ENCODE measurements at regions not wholly inside any gene's neighbourhood (a gene's known extent, or its start where the extent isn't known, plus 50 kb on each side); places are given as distances from the start of the nearest gene placed in this dataset.

- ATAC-seq (no peak), DNase-seq (no peak)
- no peak for TF ChIP-seq CTCF (IDR thresholded peaks at IDR 0.05)
- intact Hi-C loops (cut with micrococcal nuclease), result no loop called here
- 78% methylated on average over 2 of the region's 2 CpGs for WGBS (ENCODE audit: insufficient coverage)
- Mint-ChIP-seq H3K27me3 (ENCODE audit: low read depth in 2 of 2) (peaks cover 3 to 5% of the 10 kb centered on the region in 2 donors), H3K9me3 (no peaks in the 10 kb centered on the region), H3K4me1 (peaks cover 5 to 7% of the 10 kb centered on the region in 2 donors), H3K27ac (no peak overlapping the region), H3K36me3 (no peaks in the 10 kb centered on the region), H3K4me3 (no peak overlapping the region)
- no peak overlapping the region for H3K4me3 ChIP-seq (ENCODE audit: low read length)
- no peaks in the 10 kb centered on the region for H3K9me3 ChIP-seq (ENCODE audit: control insufficient read depth, insufficient read depth, low read length)
- H3K27ac ChIP-seq (ENCODE audit: low read length), result no peak overlapping the region
- H3K27me3 ChIP-seq (ENCODE audit: control insufficient read depth, insufficient read depth, low read length), result no peaks in the 10 kb centered on the region
- H3K4me1 ChIP-seq (ENCODE audit: control insufficient read depth, insufficient read depth, low read length), result peaks cover 6% of the 10 kb centered on the region
- H3K36me3 ChIP-seq (ENCODE audit: control insufficient read depth, insufficient read depth, low read length), result no peaks in the 10 kb centered on the region
Measured at GRCh38 chr9:91084896-91085516, 276.7 kb downstream of the AUH start.

- H3K4me3 ChIP-seq (ENCODE audit: low read length), result no peak overlapping the region
- DNase-seq (no peak), ATAC-seq (peak in 1 of 3 donors; percentile 44)
- H3K36me3 ChIP-seq (ENCODE audit: control insufficient read depth, insufficient read depth, low read length), result no peaks in the 10 kb centered on the region
- H3K9me3 ChIP-seq (ENCODE audit: control insufficient read depth, insufficient read depth, low read length), result no peaks in the 10 kb centered on the region
- peaks cover 7% of the 10 kb centered on the region for H3K4me1 ChIP-seq (ENCODE audit: control insufficient read depth, insufficient read depth, low read length)
- 58% methylated on average over 2 of the region's 2 CpGs for WGBS (ENCODE audit: insufficient coverage)
- H3K4me1 Mint-ChIP-seq, result peaks cover 5 to 8% of the 10 kb centered on the region in 2 donors
- H3K4me3 Mint-ChIP-seq, result no peak overlapping the region
- H3K27me3 ChIP-seq (ENCODE audit: control insufficient read depth, insufficient read depth, low read length), result no peaks in the 10 kb centered on the region
- no peak overlapping the region for H3K27ac Mint-ChIP-seq
- intact Hi-C loops (cut with micrococcal nuclease), result no loop called here
- no peaks in the 10 kb centered on the region for H3K9me3 Mint-ChIP-seq
- no peak overlapping the region for H3K27ac ChIP-seq (ENCODE audit: low read length)
- no peaks in the 10 kb centered on the region for H3K36me3 Mint-ChIP-seq
- peaks cover 0 to 5% of the 10 kb centered on the region in 2 donors for H3K27me3 Mint-ChIP-seq (ENCODE audit: low read depth in 2 of 2)
- TF ChIP-seq CTCF (IDR thresholded peaks at IDR 0.05), result no peak
Measured at GRCh38 chr9:91085517-91086291, 276.0 kb downstream of the AUH start.

DNA sequence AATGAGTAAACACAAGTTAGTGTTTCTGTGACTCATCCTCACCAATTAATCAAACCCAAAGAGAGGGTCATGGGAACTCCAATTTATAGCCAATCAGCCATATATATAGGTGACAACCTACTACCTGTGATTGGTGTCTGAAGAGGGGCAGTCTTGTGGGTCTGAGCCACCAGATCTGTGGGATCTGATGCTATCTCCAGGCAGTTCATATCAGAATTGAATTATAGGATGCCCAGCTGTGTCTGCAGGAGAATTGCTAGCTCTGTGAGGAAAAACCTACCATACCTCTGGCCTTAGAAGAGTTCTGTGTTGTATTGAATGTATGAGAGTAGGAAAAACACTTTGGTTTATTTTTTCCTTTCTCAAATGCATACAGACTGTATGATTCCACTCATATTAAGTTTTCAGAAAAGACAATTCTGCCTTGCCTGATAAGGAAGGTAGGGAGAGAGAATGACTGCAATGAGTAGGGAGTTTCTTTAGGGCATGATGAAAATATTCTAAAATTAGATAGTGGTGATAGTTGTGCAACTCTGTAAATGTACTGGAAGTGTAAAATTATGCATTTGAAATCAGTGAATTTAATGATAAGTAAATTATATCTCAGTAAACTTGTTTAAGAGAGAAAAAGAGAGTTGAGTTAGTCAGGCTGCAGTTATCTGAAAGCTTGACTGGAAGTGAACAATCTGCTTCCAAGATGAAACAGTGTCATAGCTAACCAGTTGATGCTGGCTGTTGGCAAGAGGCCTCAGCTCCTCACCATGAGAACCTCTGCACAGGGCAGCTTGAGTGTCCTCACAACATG lies 274.9 kb downstream of the AUH start:
- Mint-ChIP-seq H3K36me3 (no peaks in the 10 kb centered on the region), H3K4me1 (peaks cover 5 to 8% of the 10 kb centered on the region in 2 donors), H3K4me3 (no peak overlapping the region), H3K9me3 (no peaks in the 10 kb centered on the region), H3K27ac (no peak overlapping the region), H3K27me3 (ENCODE audit: low read depth in 2 of 2) (peaks cover 0 to 5% of the 10 kb centered on the region in 2 donors)
- no peaks in the 10 kb centered on the region for H3K36me3 ChIP-seq (ENCODE audit: control insufficient read depth, insufficient read depth, low read length)
- no peaks in the 10 kb centered on the region for H3K9me3 ChIP-seq (ENCODE audit: control insufficient read depth, insufficient read depth, low read length)
- intact Hi-C loops (cut with micrococcal nuclease), result no loop called here
- no peaks in the 10 kb centered on the region for H3K27me3 ChIP-seq (ENCODE audit: control insufficient read depth, insufficient read depth, low read length)
- H3K4me1 ChIP-seq (ENCODE audit: control insufficient read depth, insufficient read depth, low read length), result peaks cover 7% of the 10 kb centered on the region
- TF ChIP-seq CTCF (IDR thresholded peaks at IDR 0.05), result no peak
- DNase-seq, result no peak
- no peak overlapping the region for H3K27ac ChIP-seq (ENCODE audit: low read length)
- no peak overlapping the region for H3K4me3 ChIP-seq (ENCODE audit: low read length)
- no peak for ATAC-seq
